HepG2 (cell line): ENCODE measurements at regions not wholly inside any gene's neighbourhood (a gene's known extent, or its start where the extent isn't known, plus 50 kb on each side); places are given as distances from the start of the nearest gene placed in this dataset.

Experiments used
- DR1 ChIP-seq: sonication (generic); formaldehyde crosslinking; IDR thresholded peaks from 2 replicates; pipeline ENCODE4 v1.8.0; 2021; ENCODE audit warnings: mild to moderate bottlenecking, missing genetic modification reagents, inconsistent platforms
- HOXA7 ChIP-seq: sonication (generic); formaldehyde crosslinking; IDR thresholded peaks from 2 replicates; pipeline ENCODE4 v1.8.1; 2022; ENCODE audit warnings: mild to moderate bottlenecking, missing genetic modification reagents, moderate library complexity
- JUND ChIP-seq: sonication (generic); formaldehyde crosslinking; IDR thresholded peaks from 2 replicates; pipeline ENCODE4 v1.8.0; 2022; ENCODE audit warnings: mild to moderate bottlenecking, missing genetic modification reagents
- KAT2B ChIP-seq: fragments of 150-350 bp; IDR thresholded peaks from 2 replicates; pipeline ENCODE4 v1.6.1; 2014; ENCODE audit warnings: low read depth, low read length, borderline replicate concordance
- MATR3 ChIP-seq: sonication (generic); formaldehyde crosslinking; IDR thresholded peaks from 2 replicates; pipeline ENCODE4 v1.4.0; 2020; ENCODE audit warnings: missing genetic modification reagents
- NONO ChIP-seq, 2 experiments: fragments of 450-650 bp in 1 of 2; sonication (generic) in 1 of 2; formaldehyde crosslinking in 1 of 2; IDR thresholded peaks in 1 of 2; conservative IDR thresholded peaks in 1 of 2; 2 replicates each; pipeline versions ENCODE4 v1.6.1 to v1.8.0; 2017 to 2022; ENCODE audit warnings: mild to moderate bottlenecking in 1 of 2, missing genetic modification reagents in 1 of 2, moderate library complexity in 1 of 2
- PITX1 ChIP-seq: sonication (generic); formaldehyde crosslinking; IDR thresholded peaks from 2 replicates; pipeline ENCODE4 v1.5.1; 2020; ENCODE audit warnings: mild to moderate bottlenecking, missing genetic modification reagents
- RBM39 ChIP-seq: fragments of 200-400 bp; formaldehyde crosslinking; IDR thresholded peaks from one replicate; pipeline ENCODE4 v1.6.1; 2018; ENCODE audit warnings: antibody characterized with exemption, mild to moderate bottlenecking, low read depth, low read length; ENCODE audit not compliant: poor library complexity, severe bottlenecking
- SNRNP70 ChIP-seq: fragments of 200-400 bp; formaldehyde crosslinking; IDR thresholded peaks from 2 replicates; pipeline ENCODE4 v1.6.1; 2017; ENCODE audit warnings: mild to moderate bottlenecking, low read depth, low read length, moderate library complexity
- SUZ12 ChIP-seq: fragments of 150-350 bp; IDR thresholded peaks from 2 replicates; pipeline ENCODE4 v1.6.1; 2014; ENCODE audit warnings: low read depth, low read length
- TBX2 ChIP-seq: sonication (generic); formaldehyde crosslinking; IDR thresholded peaks from 2 replicates; pipeline ENCODE4 v1.5.0; 2020; ENCODE audit warnings: missing genetic modification reagents, mild to moderate bottlenecking, borderline replicate concordance
- ZNF121 ChIP-seq: sonication (generic); formaldehyde crosslinking; IDR thresholded peaks from 2 replicates; pipeline ENCODE4 v1.5.0; 2020; ENCODE audit warnings: mild to moderate bottlenecking, missing genetic modification reagents
- ZNF124 ChIP-seq: sonication (generic); formaldehyde crosslinking; IDR thresholded peaks from 2 replicates; pipeline ENCODE4 v1.4.0; 2020; ENCODE audit warnings: missing genetic modification reagents
- ZNF350 ChIP-seq: sonication (generic); formaldehyde crosslinking; IDR thresholded peaks from 2 replicates; pipeline ENCODE4 v1.4.0; 2020; ENCODE audit warnings: mild to moderate bottlenecking, low read depth, missing genetic modification reagents, borderline replicate concordance
- ZNF652 ChIP-seq: IDR thresholded peaks from 2 replicates; pipeline ENCODE4 v1.6.1; 2016; ENCODE audit warnings: low read depth, borderline replicate concordance
- ZNF7 ChIP-seq: IDR thresholded peaks from 2 replicates; pipeline ENCODE4 v1.6.1; 2016; ENCODE audit warnings: missing biosample characterization, missing genetic modification reagents
- TF ChIP-seq, protein P1 (sequence below): sonication (generic); formaldehyde crosslinking; IDR thresholded peaks from 2 replicates; pipeline ENCODE4 v1.5.0; 2020; ENCODE audit warnings: missing genetic modification reagents
- TF ChIP-seq, protein P2 (sequence below): sonication (generic); formaldehyde crosslinking; IDR thresholded peaks from 2 replicates; pipeline ENCODE4 v1.4.0; 2020; ENCODE audit warnings: missing genetic modification reagents
- TF ChIP-seq, protein P3 (sequence below): IDR thresholded peaks from 2 replicates; pipeline ENCODE4 v1.6.1; 2016; ENCODE audit warnings: low read depth, borderline replicate concordance
- TF ChIP-seq, protein P4 (sequence below): sonication (generic); formaldehyde crosslinking; IDR thresholded peaks from 2 replicates; pipeline ENCODE4 v1.8.1; 2023; ENCODE audit warnings: missing genetic modification reagents, inconsistent platforms, borderline replicate concordance
- TF ChIP-seq, protein P5 (sequence below): sonication (generic); formaldehyde crosslinking; IDR thresholded peaks from 2 replicates; pipeline ENCODE4 v1.4.0; 2020; ENCODE audit warnings: mild to moderate bottlenecking, missing genetic modification reagents
- TF ChIP-seq, protein P6 (sequence below): sonication (generic); formaldehyde crosslinking; IDR thresholded peaks from 2 replicates; pipeline ENCODE4 v1.8.1; 2022; ENCODE audit warnings: mild to moderate bottlenecking, missing genetic modification reagents

DNA sequence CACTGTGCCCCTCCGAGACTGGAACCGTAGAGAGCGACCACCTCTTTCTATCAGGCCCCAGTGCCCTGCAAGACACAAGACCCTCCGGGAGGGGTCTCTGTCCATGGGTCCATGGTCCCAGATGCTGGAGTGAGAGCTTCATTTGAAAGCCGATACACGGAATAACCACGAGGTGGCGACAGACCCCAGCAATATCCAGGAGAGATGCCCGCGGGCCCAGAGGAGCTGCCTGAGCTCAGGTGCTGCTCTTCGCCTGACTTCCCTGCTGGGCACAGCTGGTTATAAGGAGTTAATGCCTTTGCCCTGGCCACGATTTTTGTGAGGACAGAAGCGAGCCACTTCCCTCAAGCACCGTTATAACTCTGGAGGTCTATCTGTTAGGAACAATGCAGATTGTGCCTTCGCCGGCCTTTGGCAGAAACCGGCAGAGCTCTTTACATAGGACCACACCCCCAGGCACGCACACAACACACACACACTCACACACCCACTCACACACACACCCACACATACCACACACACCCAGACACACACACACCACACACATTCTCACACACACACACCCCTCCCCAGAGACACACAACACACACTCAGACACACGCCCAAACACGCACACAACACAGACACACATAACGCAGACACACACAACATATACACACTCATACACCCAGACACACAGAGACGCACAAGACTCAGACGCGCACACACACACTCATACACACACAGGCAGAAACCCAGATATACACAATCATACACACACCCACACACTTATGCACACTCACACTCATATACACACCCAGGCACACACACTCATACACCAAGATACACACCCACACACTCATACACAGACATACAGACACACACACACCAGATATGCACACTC lies 436.4 kb downstream of the SOX9 start (continued):
- TF ChIP-seq, protein P1, sequence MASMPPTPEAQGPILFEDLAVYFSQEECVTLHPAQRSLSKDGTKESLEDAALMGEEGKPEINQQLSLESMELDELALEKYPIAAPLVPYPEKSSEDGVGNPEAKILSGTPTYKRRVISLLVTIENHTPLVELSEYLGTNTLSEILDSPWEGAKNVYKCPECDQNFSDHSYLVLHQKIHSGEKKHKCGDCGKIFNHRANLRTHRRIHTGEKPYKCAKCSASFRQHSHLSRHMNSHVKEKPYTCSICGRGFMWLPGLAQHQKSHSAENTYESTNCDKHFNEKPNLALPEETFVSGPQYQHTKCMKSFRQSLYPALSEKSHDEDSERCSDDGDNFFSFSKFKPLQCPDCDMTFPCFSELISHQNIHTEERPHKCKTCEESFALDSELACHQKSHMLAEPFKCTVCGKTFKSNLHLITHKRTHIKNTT (CRISPR knock-in tag), result no peak
- TF ChIP-seq PITX1 (CRISPR knock-in tag), result peak; percentile 47; the same call in 1 of the 2 replicates
- 0 out of 2 replicates have a peak, but pooled peaks have one; percentile 11 for TF ChIP-seq ZNF652
- TF ChIP-seq HOXA7 (CRISPR knock-in tag), result no peak
- no peak for TF ChIP-seq DR1 (CRISPR knock-in tag)
- TF ChIP-seq MATR3 (CRISPR knock-in tag), result no peak
- TF ChIP-seq, protein P2, sequence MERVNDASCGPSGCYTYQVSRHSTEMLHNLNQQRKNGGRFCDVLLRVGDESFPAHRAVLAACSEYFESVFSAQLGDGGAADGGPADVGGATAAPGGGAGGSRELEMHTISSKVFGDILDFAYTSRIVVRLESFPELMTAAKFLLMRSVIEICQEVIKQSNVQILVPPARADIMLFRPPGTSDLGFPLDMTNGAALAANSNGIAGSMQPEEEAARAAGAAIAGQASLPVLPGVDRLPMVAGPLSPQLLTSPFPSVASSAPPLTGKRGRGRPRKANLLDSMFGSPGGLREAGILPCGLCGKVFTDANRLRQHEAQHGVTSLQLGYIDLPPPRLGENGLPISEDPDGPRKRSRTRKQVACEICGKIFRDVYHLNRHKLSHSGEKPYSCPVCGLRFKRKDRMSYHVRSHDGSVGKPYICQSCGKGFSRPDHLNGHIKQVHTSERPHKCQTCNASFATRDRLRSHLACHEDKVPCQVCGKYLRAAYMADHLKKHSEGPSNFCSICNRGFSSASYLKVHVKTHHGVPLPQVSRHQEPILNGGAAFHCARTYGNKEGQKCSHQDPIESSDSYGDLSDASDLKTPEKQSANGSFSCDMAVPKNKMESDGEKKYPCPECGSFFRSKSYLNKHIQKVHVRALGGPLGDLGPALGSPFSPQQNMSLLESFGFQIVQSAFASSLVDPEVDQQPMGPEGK, result peak; percentile 32; the same call in 1 of the 2 replicates
- TF ChIP-seq RBM39, result peak; percentile 18
- no peak for TF ChIP-seq SNRNP70
- TF ChIP-seq ZNF350 (CRISPR knock-in tag), result peak; percentile 48; the same call in 1 of the 2 replicates
- TF ChIP-seq, protein P3, sequence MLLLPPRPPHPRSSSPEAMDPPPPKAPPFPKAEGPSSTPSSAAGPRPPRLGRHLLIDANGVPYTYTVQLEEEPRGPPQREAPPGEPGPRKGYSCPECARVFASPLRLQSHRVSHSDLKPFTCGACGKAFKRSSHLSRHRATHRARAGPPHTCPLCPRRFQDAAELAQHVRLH, result 0 out of 2 replicates have a peak, but pooled peaks have one; percentile 30
- 0 out of 2 replicates have a peak, but pooled peaks have one; percentile 21 for TF ChIP-seq TBX2 (CRISPR knock-in tag)
- no peak for TF ChIP-seq KAT2B
- TF ChIP-seq ZNF124 (CRISPR knock-in tag), result no peak
- TF ChIP-seq, protein P4, sequence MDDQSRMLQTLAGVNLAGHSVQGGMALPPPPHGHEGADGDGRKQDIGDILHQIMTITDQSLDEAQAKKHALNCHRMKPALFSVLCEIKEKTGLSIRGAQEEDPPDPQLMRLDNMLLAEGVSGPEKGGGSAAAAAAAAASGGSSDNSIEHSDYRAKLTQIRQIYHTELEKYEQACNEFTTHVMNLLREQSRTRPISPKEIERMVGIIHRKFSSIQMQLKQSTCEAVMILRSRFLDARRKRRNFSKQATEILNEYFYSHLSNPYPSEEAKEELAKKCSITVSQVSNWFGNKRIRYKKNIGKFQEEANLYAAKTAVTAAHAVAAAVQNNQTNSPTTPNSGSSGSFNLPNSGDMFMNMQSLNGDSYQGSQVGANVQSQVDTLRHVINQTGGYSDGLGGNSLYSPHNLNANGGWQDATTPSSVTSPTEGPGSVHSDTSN (CRISPR knock-in tag), result no peak
- no peak for TF ChIP-seq ZNF7 (CRISPR knock-in tag)
- TF ChIP-seq, protein P5, sequence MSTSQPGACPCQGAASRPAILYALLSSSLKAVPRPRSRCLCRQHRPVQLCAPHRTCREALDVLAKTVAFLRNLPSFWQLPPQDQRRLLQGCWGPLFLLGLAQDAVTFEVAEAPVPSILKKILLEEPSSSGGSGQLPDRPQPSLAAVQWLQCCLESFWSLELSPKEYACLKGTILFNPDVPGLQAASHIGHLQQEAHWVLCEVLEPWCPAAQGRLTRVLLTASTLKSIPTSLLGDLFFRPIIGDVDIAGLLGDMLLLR, result 0 out of 2 replicates have a peak, but pooled peaks have one; percentile 48
- no peak for TF ChIP-seq JUND
- TF ChIP-seq NONO (IDR thresholded peaks at IDR 0.05), result peak; percentile 33; the same call in 1 of the 2 replicates
- TF ChIP-seq NONO (CRISPR knock-in tag; conservative IDR thresholded peaks at IDR 0.05), result no peak; the same call in 1 of the 2 replicates
- peak; percentile 40; the same call in 1 of the 2 replicates for TF ChIP-seq ZNF121 (CRISPR knock-in tag)
- TF ChIP-seq, protein P6, sequence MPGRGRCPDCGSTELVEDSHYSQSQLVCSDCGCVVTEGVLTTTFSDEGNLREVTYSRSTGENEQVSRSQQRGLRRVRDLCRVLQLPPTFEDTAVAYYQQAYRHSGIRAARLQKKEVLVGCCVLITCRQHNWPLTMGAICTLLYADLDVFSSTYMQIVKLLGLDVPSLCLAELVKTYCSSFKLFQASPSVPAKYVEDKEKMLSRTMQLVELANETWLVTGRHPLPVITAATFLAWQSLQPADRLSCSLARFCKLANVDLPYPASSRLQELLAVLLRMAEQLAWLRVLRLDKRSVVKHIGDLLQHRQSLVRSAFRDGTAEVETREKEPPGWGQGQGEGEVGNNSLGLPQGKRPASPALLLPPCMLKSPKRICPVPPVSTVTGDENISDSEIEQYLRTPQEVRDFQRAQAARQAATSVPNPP (CRISPR knock-in tag), result no peak
- no peak for TF ChIP-seq SUZ12
